ENCODE measurements at regions not wholly inside any gene's neighbourhood (a gene's known extent, or its start where the extent isn't known, plus 50 kb on each side); places are given as distances from the start of the nearest gene placed in this dataset.

DNA sequence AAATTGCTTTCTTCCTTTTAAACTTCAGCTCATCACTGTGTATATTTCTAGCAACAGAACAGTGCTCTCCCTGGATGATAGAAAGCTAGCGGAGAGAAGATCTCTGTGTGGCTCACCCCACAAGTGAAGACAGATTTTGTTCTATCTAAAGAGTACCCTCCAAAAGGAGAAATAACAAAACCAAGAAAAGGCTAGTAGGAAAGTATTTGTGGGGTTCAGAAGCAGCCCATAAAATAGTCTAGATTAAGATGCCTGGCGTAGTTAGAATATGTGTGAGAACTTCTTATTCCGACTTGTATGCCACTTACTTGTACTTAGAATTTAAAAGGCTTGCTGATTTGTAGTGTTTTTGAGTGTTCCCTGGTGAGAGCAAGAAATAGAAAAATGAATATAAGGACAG lies 214.9 kb upstream of the IL12A start:
- TF ChIP-seq, protein P1, sequence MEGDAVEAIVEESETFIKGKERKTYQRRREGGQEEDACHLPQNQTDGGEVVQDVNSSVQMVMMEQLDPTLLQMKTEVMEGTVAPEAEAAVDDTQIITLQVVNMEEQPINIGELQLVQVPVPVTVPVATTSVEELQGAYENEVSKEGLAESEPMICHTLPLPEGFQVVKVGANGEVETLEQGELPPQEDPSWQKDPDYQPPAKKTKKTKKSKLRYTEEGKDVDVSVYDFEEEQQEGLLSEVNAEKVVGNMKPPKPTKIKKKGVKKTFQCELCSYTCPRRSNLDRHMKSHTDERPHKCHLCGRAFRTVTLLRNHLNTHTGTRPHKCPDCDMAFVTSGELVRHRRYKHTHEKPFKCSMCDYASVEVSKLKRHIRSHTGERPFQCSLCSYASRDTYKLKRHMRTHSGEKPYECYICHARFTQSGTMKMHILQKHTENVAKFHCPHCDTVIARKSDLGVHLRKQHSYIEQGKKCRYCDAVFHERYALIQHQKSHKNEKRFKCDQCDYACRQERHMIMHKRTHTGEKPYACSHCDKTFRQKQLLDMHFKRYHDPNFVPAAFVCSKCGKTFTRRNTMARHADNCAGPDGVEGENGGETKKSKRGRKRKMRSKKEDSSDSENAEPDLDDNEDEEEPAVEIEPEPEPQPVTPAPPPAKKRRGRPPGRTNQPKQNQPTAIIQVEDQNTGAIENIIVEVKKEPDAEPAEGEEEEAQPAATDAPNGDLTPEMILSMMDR (IDR thresholded peaks at IDR 0.05; ENCODE audit: insufficient read depth, low read depth, low read length, missing control alignments): no peak
- H3K4me3 ChIP-seq (ENCODE audit: low read length): no peak overlapping the region
- DNase-seq (ENCODE audit: low read depth): no peak

GRCh38 chr3:159775372-159775961 lies 213.2 kb upstream of the IL12A start:
- H3K4me3 ChIP-seq (ENCODE audit: low read length): no peak overlapping the region
- DNase-seq (ENCODE audit: low read depth): peak; percentile 70
- TF ChIP-seq, protein P1 (IDR thresholded peaks at IDR 0.05; ENCODE audit: insufficient read depth, low read depth, low read length, missing control alignments): no peak

DNA sequence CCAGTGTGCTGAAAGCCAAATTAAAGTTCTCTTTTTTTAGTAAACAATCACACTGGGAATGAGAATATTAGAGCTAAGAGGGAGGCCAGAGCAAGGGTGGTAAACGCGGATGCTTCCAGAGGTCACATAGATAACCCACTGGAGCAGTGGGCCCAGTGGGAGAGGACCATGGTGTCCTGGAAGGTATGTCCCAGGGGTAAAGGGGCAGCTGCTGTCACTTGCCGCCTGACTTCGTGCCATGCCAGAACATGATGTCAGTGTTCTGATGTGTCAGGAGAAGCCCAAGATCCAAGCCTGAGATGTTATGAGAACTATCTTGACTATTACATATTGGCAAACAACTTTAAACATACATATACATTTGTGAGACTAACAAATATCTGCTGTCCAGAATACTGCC lies 211.9 kb upstream of the IL12A start:
- DNase-seq (ENCODE audit: low read depth): no peak
- no peak overlapping the region for H3K4me3 ChIP-seq (ENCODE audit: low read length)
- TF ChIP-seq, protein P1 (IDR thresholded peaks at IDR 0.05; ENCODE audit: insufficient read depth, low read depth, low read length, missing control alignments): no peak

GRCh38 chr3:159779883-159780282 lies 208.8 kb upstream of the IL12A start:
- DNase-seq (ENCODE audit: low read depth): peak; percentile 76
- TF ChIP-seq, protein P1 (IDR thresholded peaks at IDR 0.05; ENCODE audit: insufficient read depth, low read depth, low read length, missing control alignments): no peak
- no peak overlapping the region for H3K4me3 ChIP-seq (ENCODE audit: low read length)

- TF ChIP-seq, protein P1 (IDR thresholded peaks at IDR 0.05; ENCODE audit: insufficient read depth, low read depth, low read length, missing control alignments): peak; percentile 57
- peak; percentile 45 for DNase-seq (ENCODE audit: low read depth)
- H3K4me3 ChIP-seq (ENCODE audit: low read length): no peak overlapping the region
These were observed 206.8 kb upstream of the IL12A start for GRCh38 chr3:159781867-159782266.

DNA sequence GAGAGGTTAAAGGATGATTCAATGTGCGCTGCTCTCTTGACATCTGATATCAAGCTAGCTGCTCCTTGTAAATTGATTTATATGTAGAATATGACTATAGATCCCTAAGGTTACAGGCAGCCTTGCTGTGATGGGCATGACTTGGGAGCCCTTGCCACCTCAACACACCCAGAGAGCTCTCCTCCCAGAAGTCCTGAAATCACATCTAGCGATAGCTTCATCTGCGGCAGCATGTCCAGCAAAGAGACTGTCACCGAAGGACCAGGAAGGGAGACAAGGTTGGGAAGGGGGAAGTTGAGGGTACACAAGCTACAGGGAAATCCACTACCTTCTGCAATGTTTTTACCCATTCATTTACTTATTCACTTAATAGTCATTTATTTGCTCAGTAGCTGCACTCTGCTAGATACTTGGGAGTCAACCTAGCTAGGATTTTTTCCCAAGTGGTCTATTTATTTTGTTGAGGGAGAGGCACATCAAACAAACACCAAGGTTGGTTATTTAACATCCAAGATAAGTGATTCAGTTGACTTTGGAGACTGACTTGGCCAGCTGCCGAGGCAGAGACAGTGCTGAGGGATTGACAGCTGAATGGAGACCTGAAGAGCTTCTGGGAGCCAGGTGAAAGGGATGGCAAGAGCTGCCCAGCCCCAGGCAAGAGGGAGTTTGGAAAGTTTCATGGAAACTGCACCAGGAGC lies 205.8 kb upstream of the IL12A start:
- H3K4me3 ChIP-seq (ENCODE audit: low read length): no peak overlapping the region
- TF ChIP-seq, protein P1 (IDR thresholded peaks at IDR 0.05; ENCODE audit: insufficient read depth, low read depth, low read length, missing control alignments): no peak

More for the DNA sequence above, 205.8 kb upstream of the IL12A start:
- DNase-seq (ENCODE audit: low read depth): no peak
